ENCODE measurements at regions not wholly inside any gene's neighbourhood (a gene's known extent, or its start where the extent isn't known, plus 50 kb on each side); places are given as distances from the start of the nearest gene placed in this dataset.

- TF ChIP-seq CTCF (IDR thresholded peaks at IDR 0.05; ENCODE audit: borderline replicate concordance, extremely low read depth, low read length, poor library complexity, severe bottlenecking) (no peak), EZH2 (IDR thresholded peaks at IDR 0.05; ENCODE audit: borderline replicate concordance, low read depth, low read length, severe bottlenecking) (no peak)
Observed at GRCh38 chr2:58620896-58621295, 379.8 kb upstream of the FANCL start.
